SJCRH30 (cell line): ENCODE measurements at regions not wholly inside any gene's neighbourhood (a gene's known extent, or its start where the extent isn't known, plus 50 kb on each side); places are given as distances from the start of the nearest gene placed in this dataset.

Experiments used
- DNase-seq, 2 experiments: peaks; one replicate each; pipeline ENCODE4 v3.0.0-alpha.2; 2015 to 2020
- H3K27ac ChIP-seq: fragments of 250-450 bp; sonication (Bioruptor Pico); 2 replicates; pipeline ENCODE4 v1.5.1; 2020; ENCODE audit warnings: mild to moderate bottlenecking, moderate library complexity
- H3K27me3 ChIP-seq: fragments of 250-450 bp; sonication (Bioruptor Pico); 2 replicates; pipeline ENCODE4 v1.5.1; 2020; ENCODE audit warnings: mild to moderate bottlenecking, moderate library complexity
- H3K36me3 ChIP-seq: fragments of 250-450 bp; sonication (Bioruptor Pico); 2 replicates; pipeline ENCODE4 v1.5.1; 2020; ENCODE audit warnings: mild to moderate bottlenecking, moderate library complexity
- H3K4me1 ChIP-seq: fragments of 250-450 bp; sonication (Bioruptor Pico); 2 replicates; pipeline ENCODE4 v1.5.1; 2020; ENCODE audit warnings: mild to moderate bottlenecking, moderate library complexity
- H3K4me3 ChIP-seq: fragments of 250-450 bp; sonication (Bioruptor Pico); 2 replicates; pipeline ENCODE4 v1.5.1; 2020; ENCODE audit warnings: mild to moderate bottlenecking, moderate library complexity
- H3K9me3 ChIP-seq: fragments of 250-450 bp; sonication (Bioruptor Pico); replicated peaks from 2 replicates; pipeline ENCODE4 v1.5.1; 2020; ENCODE audit warnings: mild to moderate bottlenecking, moderate library complexity

DNA sequence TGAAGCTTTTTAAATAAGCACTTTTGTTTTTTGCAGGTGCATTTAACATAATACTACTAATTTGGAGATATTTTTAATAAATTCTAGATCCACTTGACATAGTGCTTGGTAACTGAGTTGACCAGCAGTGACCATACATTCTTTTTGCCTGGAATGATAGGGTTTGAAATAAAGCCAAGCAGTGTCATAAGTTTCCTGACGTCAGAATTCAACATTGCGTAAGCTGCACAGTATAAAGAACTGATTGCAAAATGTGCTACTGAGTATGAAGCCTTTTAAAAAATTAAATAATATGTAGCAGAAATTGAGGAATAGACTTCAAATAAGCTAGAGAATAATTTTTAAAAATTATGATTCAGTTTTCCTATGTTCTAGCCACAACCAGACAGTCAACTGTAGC lies 454.6 kb upstream of the ARPP21 start:
- no peak for DNase-seq
- Histone ChIP-seq H3K36me3 (no peaks in the 10 kb centered on the region), H3K27ac (no peak overlapping the region), H3K9me3 (no peaks in the 10 kb centered on the region), H3K27me3 (no peaks in the 10 kb centered on the region), H3K4me1 (no peaks in the 10 kb centered on the region), H3K4me3 (no peak overlapping the region)

- H3K9me3 ChIP-seq: no peaks in the 10 kb centered on the region
- H3K36me3 ChIP-seq: no peaks in the 10 kb centered on the region
- no peak overlapping the region for H3K4me3 ChIP-seq
- no peaks in the 10 kb centered on the region for H3K27me3 ChIP-seq
- DNase-seq: no peak
- H3K4me1 ChIP-seq: no peaks in the 10 kb centered on the region
- H3K27ac ChIP-seq: no peak overlapping the region
These were observed 451.4 kb upstream of the ARPP21 start for GRCh38 chr3:35187908-35188307.

- no peak overlapping the region for H3K4me3 ChIP-seq
- H3K4me1 ChIP-seq: peaks cover 20% of the 10 kb centered on the region
- H3K36me3 ChIP-seq: no peaks in the 10 kb centered on the region
- peak overlapping the region; percentile 71 for H3K27ac ChIP-seq
- peak; percentile 39 to 58 for DNase-seq
- H3K9me3 ChIP-seq: no peaks in the 10 kb centered on the region
- no peaks in the 10 kb centered on the region for H3K27me3 ChIP-seq
These were observed 444.7 kb upstream of the ARPP21 start for GRCh38 chr3:35194666-35195065.

- no peaks in the 10 kb centered on the region for H3K9me3 ChIP-seq
- H3K4me1 ChIP-seq: peaks cover 36% of the 10 kb centered on the region
- H3K27me3 ChIP-seq: no peaks in the 10 kb centered on the region
- H3K4me3 ChIP-seq: no peak overlapping the region
- no peak for DNase-seq
- no peaks in the 10 kb centered on the region for H3K36me3 ChIP-seq
- no peak overlapping the region for H3K27ac ChIP-seq
These were observed 440.5 kb upstream of the ARPP21 start for GRCh38 chr3:35198857-35199256.

GRCh38 chr3:35200056-35200455 lies 439.3 kb upstream of the ARPP21 start:
- Histone ChIP-seq H3K36me3 (no peaks in the 10 kb centered on the region), H3K27ac (peak overlapping the region; percentile 48), H3K27me3 (no peaks in the 10 kb centered on the region), H3K4me1 (peaks cover 24% of the 10 kb centered on the region), H3K4me3 (no peak overlapping the region), H3K9me3 (no peaks in the 10 kb centered on the region)
- DNase-seq: peak in 1 of 2 experiments; percentile 56

GRCh38 chr3:35201211-35201610 lies 438.1 kb upstream of the ARPP21 start:
- peak overlapping the region; percentile 48 for H3K27ac ChIP-seq
- no peaks in the 10 kb centered on the region for H3K36me3 ChIP-seq
- peaks cover 22% of the 10 kb centered on the region for H3K4me1 ChIP-seq
- no peak overlapping the region for H3K4me3 ChIP-seq
- H3K9me3 ChIP-seq: no peaks in the 10 kb centered on the region
- H3K27me3 ChIP-seq: no peaks in the 10 kb centered on the region
- DNase-seq: peak in 1 of 2 experiments; percentile 34

DNA sequence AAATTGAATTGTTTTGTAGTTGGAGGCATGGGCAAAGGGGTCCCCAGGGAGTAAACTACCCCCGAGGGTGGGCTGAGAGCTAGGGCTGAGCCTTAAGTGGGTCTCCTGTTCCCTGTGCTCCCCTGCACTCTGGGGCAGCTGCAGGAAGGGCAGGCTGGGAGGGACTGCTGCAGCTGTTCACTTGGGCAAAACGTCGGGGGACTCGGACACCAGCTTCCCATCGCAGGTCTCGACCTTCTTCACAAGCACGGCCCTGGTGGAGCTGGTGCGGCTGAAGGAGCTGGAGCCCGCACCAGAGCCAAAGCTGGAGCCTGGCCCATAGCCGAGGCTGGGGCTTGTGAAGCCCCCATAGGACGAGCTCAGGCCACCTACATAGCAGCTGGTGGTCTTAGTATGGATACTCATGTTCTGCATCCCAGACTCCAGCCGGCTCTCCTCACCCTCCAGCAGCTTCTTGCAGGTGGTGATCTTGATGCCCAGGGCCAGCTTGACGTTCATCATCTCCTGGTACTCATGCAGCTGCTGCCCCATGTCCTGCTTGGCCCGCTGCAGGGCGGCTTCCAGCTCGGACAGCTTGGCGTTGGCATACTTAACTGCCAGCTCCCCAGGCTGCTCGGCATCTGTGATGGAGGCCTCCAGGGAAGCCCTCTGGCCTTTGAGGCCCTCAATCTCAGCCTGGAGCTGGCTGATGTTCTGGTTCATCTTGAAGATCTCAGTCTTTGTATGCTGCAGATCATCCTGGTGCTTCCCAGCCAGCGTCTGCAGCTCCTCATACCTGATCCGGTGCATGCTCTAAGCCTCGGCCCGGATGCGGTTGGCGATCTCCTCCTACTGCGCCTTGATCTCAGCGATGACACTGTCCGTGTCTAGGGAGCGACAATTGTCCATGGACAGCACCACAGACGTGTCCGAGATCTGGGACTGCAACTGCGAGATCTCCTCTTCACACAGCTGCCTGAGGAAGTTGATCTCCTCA lies 423.5 kb upstream of the ARPP21 start:
- no peaks in the 10 kb centered on the region for H3K36me3 ChIP-seq
- no peak for DNase-seq

GRCh38 chr3:35216501-35217266 lies 422.6 kb upstream of the ARPP21 start:
- Histone ChIP-seq H3K9me3 (no peaks in the 10 kb centered on the region), H3K27me3 (no peaks in the 10 kb centered on the region), H3K4me3 (no peak overlapping the region), H3K36me3 (no peaks in the 10 kb centered on the region), H3K4me1 (no peaks in the 10 kb centered on the region), H3K27ac (no peak overlapping the region)
- DNase-seq: no peak

More for the DNA sequence above, 423.5 kb upstream of the ARPP21 start:
- H3K27ac ChIP-seq: no peak overlapping the region
- no peaks in the 10 kb centered on the region for H3K9me3 ChIP-seq
- no peaks in the 10 kb centered on the region for H3K4me1 ChIP-seq
- H3K27me3 ChIP-seq: no peaks in the 10 kb centered on the region
- no peak overlapping the region for H3K4me3 ChIP-seq

- Histone ChIP-seq H3K36me3 (no peaks in the 10 kb centered on the region), H3K4me1 (no peaks in the 10 kb centered on the region), H3K27me3 (no peaks in the 10 kb centered on the region), H3K9me3 (no peaks in the 10 kb centered on the region), H3K4me3 (no peak overlapping the region), H3K27ac (no peak overlapping the region)
- DNase-seq: no peak
These were observed 415.5 kb upstream of the ARPP21 start for GRCh38 chr3:35223632-35224394.

- Histone ChIP-seq H3K4me3 (no peak overlapping the region), H3K27me3 (no peaks in the 10 kb centered on the region), H3K27ac (no peak overlapping the region), H3K4me1 (no peaks in the 10 kb centered on the region), H3K9me3 (no peaks in the 10 kb centered on the region), H3K36me3 (no peaks in the 10 kb centered on the region)
- DNase-seq: no peak
These were observed 414.6 kb upstream of the ARPP21 start for GRCh38 chr3:35224565-35225295.

DNA sequence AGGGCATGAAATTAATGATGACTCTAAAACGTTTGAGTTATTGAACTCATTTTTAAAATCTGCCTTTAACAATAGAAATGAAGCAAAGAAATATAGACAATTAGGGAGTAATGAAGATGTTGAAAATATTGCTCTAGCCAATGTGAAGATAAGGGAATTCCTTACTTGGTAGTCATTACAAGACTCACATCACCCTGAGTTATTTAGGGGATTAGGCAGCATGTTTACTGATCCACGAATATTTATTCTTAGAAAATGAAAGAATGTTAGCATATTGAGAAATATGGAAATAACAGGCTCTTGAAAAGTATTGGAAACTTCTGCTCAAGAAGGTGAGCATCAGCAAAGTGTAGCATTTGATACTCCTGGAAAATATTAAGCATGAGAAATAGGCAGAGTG lies 398.1 kb upstream of the ARPP21 start:
- Histone ChIP-seq H3K27me3 (no peaks in the 10 kb centered on the region), H3K9me3 (no peaks in the 10 kb centered on the region), H3K36me3 (no peaks in the 10 kb centered on the region), H3K27ac (no peak overlapping the region), H3K4me3 (no peak overlapping the region), H3K4me1 (no peaks in the 10 kb centered on the region)
- DNase-seq: no peak

DNA sequence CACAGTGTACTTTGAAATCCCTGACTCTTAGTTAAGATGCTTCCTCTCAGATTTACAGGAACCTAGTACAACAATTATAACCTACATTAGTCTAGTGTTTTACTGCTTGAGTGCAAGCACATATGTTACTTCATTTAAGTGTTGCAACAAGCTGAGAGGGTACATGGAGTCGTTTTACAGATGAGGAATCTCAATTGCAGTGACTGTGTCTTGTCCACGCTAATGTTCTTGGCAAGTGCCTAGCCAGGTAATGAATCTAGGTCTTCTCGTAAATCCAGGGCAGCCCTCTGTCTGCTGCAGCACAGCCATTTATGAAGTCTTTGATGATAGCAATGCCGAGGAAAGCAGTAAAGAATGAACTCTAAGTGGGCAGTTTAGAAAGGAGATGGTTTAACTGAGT lies 384.4 kb upstream of the ARPP21 start:
- no peak overlapping the region for H3K4me3 ChIP-seq
- H3K27ac ChIP-seq: no peak overlapping the region
- H3K27me3 ChIP-seq: no peaks in the 10 kb centered on the region
- no peaks in the 10 kb centered on the region for H3K4me1 ChIP-seq
- DNase-seq: no peak
- no peaks in the 10 kb centered on the region for H3K36me3 ChIP-seq
- H3K9me3 ChIP-seq: no peaks in the 10 kb centered on the region

DNA sequence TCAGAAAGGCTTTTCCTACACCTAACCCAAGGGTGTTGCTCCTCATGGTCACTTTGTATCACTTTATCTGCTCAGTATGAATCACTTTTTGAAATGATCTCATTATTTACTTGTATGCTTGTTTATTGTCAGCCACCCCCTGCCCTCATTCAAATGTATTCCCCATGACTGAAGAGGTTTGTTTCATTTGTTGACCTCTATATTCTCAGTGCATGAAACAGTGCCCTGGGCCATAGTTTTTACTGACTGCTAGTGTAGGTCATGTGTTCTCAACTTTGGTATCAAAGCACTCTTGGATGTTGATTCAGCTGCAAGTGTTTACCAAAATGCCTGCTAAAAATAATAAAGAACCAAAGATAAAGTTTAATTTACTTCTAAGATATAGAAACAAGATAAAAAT lies 381.7 kb upstream of the ARPP21 start:
- no peak overlapping the region for H3K4me3 ChIP-seq
- no peaks in the 10 kb centered on the region for H3K27me3 ChIP-seq
- H3K36me3 ChIP-seq: no peaks in the 10 kb centered on the region
- no peak overlapping the region for H3K27ac ChIP-seq
- DNase-seq: no peak
- H3K9me3 ChIP-seq: no peaks in the 10 kb centered on the region
- no peaks in the 10 kb centered on the region for H3K4me1 ChIP-seq

DNA sequence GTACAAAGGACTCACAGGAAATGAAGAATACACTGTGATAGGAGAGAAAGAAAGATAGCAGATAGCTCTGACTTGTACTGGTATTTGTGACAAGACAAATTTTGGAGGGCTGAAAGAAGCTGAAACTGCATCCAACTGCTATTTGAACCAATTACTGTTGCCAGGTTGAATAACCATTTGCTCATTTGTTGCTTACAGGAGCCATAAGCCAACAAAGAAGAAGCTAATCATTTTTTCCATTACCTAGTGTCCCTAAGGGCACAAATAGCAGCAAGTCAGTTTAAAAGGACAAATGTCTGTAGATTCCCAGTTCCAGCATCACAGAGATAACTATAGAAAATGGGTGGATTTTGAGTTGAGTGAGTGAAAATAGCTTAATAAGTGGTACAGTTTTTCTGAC lies 376.9 kb upstream of the ARPP21 start:
- Histone ChIP-seq H3K27ac (no peak overlapping the region), H3K36me3 (no peaks in the 10 kb centered on the region), H3K27me3 (no peaks in the 10 kb centered on the region), H3K4me1 (no peaks in the 10 kb centered on the region), H3K4me3 (no peak overlapping the region), H3K9me3 (no peaks in the 10 kb centered on the region; the same call in 1 of the 2 replicates)
- DNase-seq: no peak
